Neural progenitor cell (in vitro differentiated cells): ENCODE measurements at regions not wholly inside any gene's neighbourhood (a gene's known extent, or its start where the extent isn't known, plus 50 kb on each side); places are given as distances from the start of the nearest gene placed in this dataset.

Experiments used
- DNase-seq: peaks from one replicate; pipeline ENCODE4 v3.0.0-alpha.2; 2016; ENCODE audit warnings: low spot score
- H2AFZ ChIP-seq: fragments of 200-600 bp; sonication (generic); replicated peaks from 2 replicates; pipeline ENCODE4 v1.6.1; 2016; ENCODE audit warnings: antibody characterized with exemption
- H3F3A ChIP-seq: fragments of 200-600 bp; sonication (generic); 2 replicates; pipeline ENCODE4 v1.6.1; 2016; ENCODE audit warnings: antibody characterized with exemption, low read depth
- H3K27ac ChIP-seq: fragments of 200-600 bp; sonication (generic); 2 replicates; pipeline ENCODE4 v1.5.1; 2016; ENCODE audit warnings: mild to moderate bottlenecking
- H3K27me3 ChIP-seq: fragments of 200-600 bp; sonication (generic); 2 replicates; pipeline ENCODE4 v1.6.1; 2016; ENCODE audit warnings: mild to moderate bottlenecking, moderate library complexity
- H3K36me3 ChIP-seq: fragments of 200-600 bp; sonication (generic); 2 replicates; pipeline ENCODE4 v1.5.1; 2016
- H3K4me1 ChIP-seq: fragments of 200-600 bp; sonication (generic); 2 replicates; pipeline ENCODE4 v1.6.1; 2016; ENCODE audit warnings: mixed run types
- H3K4me2 ChIP-seq: fragments of 200-600 bp; sonication (generic); 2 replicates; pipeline ENCODE4 v1.6.1; 2016
- H3K4me3 ChIP-seq: fragments of 200-600 bp; sonication (generic); 2 replicates; pipeline ENCODE4 v1.5.1; 2016
- H3K79me2 ChIP-seq: fragments of 200-600 bp; sonication (generic); 2 replicates; pipeline ENCODE4 v1.6.1; 2016; ENCODE audit warnings: low read depth
- H3K9ac ChIP-seq: fragments of 200-600 bp; sonication (generic); 2 replicates; pipeline ENCODE4 v1.6.1; 2016
- H3K9me3 ChIP-seq: fragments of 200-600 bp; sonication (generic); 2 replicates; pipeline ENCODE4 v1.5.1; 2016; ENCODE audit warnings: low read depth
- H4K20me1 ChIP-seq: fragments of 200-600 bp; sonication (generic); 2 replicates; pipeline ENCODE4 v1.6.1; 2016; ENCODE audit warnings: low read depth
- H3K27ac Mint-ChIP-seq: 3 replicates; pipeline ENCODE4 v1.8.0; 2021; ENCODE audit warnings: mixed read lengths
- H3K27me3 Mint-ChIP-seq: 2 replicates; pipeline ENCODE4 v1.8.0; 2022; ENCODE audit warnings: low read depth, mild to moderate bottlenecking, inconsistent platforms, moderate library complexity, mixed read lengths; ENCODE audit not compliant: insufficient read depth
- H3K36me3 Mint-ChIP-seq: 3 replicates; pipeline ENCODE4 v1.8.0; 2021; ENCODE audit warnings: mixed read lengths
- H3K4me1 Mint-ChIP-seq: 3 replicates; pipeline ENCODE4 v1.8.0; 2021; ENCODE audit warnings: mixed read lengths
- H3K4me3 Mint-ChIP-seq: 3 replicates; pipeline ENCODE4 v1.8.0; 2021; ENCODE audit warnings: mild to moderate bottlenecking, moderate library complexity, mixed read lengths
- H3K9me3 Mint-ChIP-seq: 3 replicates; pipeline ENCODE4 v1.8.0; 2020; ENCODE audit warnings: mixed read lengths
- EZH2 ChIP-seq: fragments of 200-600 bp; sonication (generic); IDR thresholded peaks from 2 replicates; pipeline ENCODE4 v1.6.1; 2017; ENCODE audit warnings: antibody characterized with exemption, mild to moderate bottlenecking, moderate library complexity
- EZH2phosphoT487 ChIP-seq: fragments of 200-600 bp; sonication (generic); IDR thresholded peaks from 2 replicates; pipeline ENCODE4 v1.6.1; 2017; ENCODE audit warnings: antibody characterized with exemption
- TF ChIP-seq, protein P1 (sequence below): fragments of 200-600 bp; sonication (generic); IDR thresholded peaks from 2 replicates; pipeline ENCODE4 v1.5.1; 2017; ENCODE audit warnings: antibody characterized with exemption, mild to moderate bottlenecking

DNA sequence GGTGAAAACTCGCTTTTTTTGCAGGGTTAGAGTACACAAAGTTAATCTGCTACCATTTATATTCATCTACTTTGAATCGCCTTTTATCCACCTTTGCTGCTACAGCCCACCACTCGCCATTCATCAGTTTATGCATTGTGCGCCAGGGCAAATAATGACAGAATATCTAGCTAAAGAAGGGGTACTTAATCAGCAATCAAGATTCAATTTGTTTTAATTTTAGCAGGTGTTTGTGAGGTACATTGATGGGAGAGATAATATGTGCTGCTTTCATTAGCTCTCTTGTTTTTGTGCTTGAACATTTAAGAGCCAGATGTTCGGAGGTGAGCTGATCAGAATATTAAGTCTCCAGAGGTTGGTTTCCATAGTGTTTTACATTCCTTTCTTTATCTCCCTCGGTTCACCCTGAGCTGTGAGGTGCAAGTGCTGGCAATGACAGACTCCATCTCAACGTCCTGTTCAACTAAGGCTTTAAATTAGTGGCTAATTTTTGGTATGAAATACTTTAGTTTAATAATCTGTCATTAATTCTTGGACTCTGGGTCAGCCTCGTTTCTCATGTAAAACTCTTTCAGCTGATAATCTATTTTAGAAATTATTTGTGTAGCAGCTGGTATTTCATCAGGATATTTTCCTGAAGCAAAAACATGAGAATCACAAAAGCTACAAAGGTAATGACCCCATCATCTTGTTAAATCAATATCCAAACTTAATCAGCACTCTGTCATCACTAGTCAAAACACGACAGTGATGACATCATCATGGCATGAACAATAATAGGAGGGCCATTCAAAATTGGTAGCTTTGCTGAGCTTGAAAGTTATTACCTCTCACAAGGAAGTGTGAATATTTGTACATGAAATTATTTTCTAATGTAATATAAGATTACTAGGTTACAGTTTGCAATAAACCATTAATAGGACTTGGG, 479.9 kb upstream of the FANCL start:
- no peak overlapping the region for H3K27ac Mint-ChIP-seq
- H3K36me3 Mint-ChIP-seq: no peaks in the 10 kb centered on the region
- no peak overlapping the region for H3K4me3 ChIP-seq
- no peak overlapping the region for H3K4me2 ChIP-seq
- H3K27me3 ChIP-seq: no peaks in the 10 kb centered on the region
- DNase-seq: no peak
- no peak overlapping the region for H2AFZ ChIP-seq
- no peaks in the 10 kb centered on the region for H3K27me3 Mint-ChIP-seq
- no peaks in the 10 kb centered on the region for H3F3A ChIP-seq
- H3K36me3 ChIP-seq: no peaks in the 10 kb centered on the region
- TF ChIP-seq, protein P1, sequence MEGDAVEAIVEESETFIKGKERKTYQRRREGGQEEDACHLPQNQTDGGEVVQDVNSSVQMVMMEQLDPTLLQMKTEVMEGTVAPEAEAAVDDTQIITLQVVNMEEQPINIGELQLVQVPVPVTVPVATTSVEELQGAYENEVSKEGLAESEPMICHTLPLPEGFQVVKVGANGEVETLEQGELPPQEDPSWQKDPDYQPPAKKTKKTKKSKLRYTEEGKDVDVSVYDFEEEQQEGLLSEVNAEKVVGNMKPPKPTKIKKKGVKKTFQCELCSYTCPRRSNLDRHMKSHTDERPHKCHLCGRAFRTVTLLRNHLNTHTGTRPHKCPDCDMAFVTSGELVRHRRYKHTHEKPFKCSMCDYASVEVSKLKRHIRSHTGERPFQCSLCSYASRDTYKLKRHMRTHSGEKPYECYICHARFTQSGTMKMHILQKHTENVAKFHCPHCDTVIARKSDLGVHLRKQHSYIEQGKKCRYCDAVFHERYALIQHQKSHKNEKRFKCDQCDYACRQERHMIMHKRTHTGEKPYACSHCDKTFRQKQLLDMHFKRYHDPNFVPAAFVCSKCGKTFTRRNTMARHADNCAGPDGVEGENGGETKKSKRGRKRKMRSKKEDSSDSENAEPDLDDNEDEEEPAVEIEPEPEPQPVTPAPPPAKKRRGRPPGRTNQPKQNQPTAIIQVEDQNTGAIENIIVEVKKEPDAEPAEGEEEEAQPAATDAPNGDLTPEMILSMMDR: no peak
- no peak for TF ChIP-seq EZH2phosphoT487
- no peak for TF ChIP-seq EZH2
- no peaks in the 10 kb centered on the region for H4K20me1 ChIP-seq
- no peak overlapping the region for H3K9ac ChIP-seq
- H3K79me2 ChIP-seq: no peaks in the 10 kb centered on the region
- no peaks in the 10 kb centered on the region for H3K9me3 Mint-ChIP-seq
- H3K4me3 Mint-ChIP-seq: no peak overlapping the region
- no peaks in the 10 kb centered on the region for H3K4me1 Mint-ChIP-seq
- H3K27ac ChIP-seq: no peak overlapping the region
- H3K4me1 ChIP-seq: no peaks in the 10 kb centered on the region
- no peaks in the 10 kb centered on the region for H3K9me3 ChIP-seq

DNA sequence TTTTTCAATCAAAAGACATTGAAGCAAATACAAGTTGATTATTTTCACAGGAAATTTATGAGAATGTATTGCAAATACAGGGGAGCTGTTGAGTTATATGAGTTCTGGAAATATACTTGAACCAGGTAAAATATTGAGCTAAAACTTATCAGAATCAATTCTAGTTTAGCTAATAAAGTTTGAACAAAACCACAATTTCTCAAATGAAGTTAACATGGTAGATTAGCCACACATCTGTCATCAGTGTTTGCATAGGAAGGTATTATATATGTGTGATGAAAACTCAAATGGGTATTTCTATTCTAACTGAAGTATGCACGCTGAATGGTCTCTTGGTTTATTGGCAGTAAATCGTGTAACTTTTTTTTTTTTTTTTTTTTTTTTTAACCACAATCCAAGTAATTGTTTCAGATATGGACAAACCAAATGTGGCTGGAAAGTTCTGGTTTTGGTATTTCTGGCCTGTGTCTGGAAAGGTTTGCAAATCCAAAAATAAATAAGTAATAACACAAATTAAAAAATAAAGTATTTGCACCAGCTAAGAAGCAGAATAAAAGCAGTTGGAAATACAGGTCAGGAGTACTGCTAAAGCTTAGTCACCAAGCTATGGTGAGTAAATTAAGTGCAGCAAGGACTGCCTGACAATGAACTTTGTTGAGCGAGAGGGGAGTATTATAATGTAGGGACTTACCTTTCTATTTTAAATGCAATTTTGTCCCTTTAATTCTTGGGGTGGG, 479.1 kb upstream of the FANCL start:
- no peak for DNase-seq
- H3K79me2 ChIP-seq: no peaks in the 10 kb centered on the region
- no peaks in the 10 kb centered on the region for H3K36me3 Mint-ChIP-seq
- H3K4me2 ChIP-seq: no peak overlapping the region
- H3K27ac Mint-ChIP-seq: no peak overlapping the region
- no peaks in the 10 kb centered on the region for H4K20me1 ChIP-seq
- no peak overlapping the region for H3K9ac ChIP-seq
- H3K36me3 ChIP-seq: no peaks in the 10 kb centered on the region
- no peaks in the 10 kb centered on the region for H3K4me1 ChIP-seq
- no peaks in the 10 kb centered on the region for H3K9me3 Mint-ChIP-seq
- no peaks in the 10 kb centered on the region for H3K9me3 ChIP-seq
- no peak overlapping the region for H3K27ac ChIP-seq
- H2AFZ ChIP-seq: no peak overlapping the region
- TF ChIP-seq, protein P1: no peak
- TF ChIP-seq EZH2: no peak
- TF ChIP-seq EZH2phosphoT487: no peak
- no peaks in the 10 kb centered on the region for H3K27me3 Mint-ChIP-seq
- H3F3A ChIP-seq: no peaks in the 10 kb centered on the region
- H3K4me3 ChIP-seq: no peak overlapping the region
- no peaks in the 10 kb centered on the region for H3K27me3 ChIP-seq
- no peak overlapping the region for H3K4me3 Mint-ChIP-seq
- H3K4me1 Mint-ChIP-seq: no peaks in the 10 kb centered on the region

DNA sequence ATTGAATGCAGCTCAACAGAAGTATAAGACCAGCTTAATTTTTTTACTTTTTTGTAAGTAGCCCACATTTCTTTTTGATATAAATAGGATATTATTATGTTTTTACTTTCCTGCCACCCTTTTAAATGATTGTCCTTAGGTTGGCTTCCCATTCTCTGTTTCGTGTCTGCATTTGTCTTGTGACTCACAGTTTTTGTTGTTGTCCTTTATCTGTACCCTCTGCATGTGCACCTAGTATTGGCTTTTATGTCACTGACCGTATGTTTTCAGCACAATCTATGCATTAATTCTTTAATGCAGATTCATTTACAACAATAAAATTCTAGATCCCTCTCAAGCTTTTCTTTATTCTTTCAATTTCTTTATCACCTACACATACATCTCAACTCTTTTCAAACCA, 474.2 kb upstream of the FANCL start:
- H3K4me3 ChIP-seq: no peak overlapping the region
- Mint-ChIP-seq H3K9me3 (no peaks in the 10 kb centered on the region), H3K4me3 (no peak overlapping the region)

More for the DNA sequence above, 474.2 kb upstream of the FANCL start:
- Histone ChIP-seq H3F3A (no peaks in the 10 kb centered on the region), H3K79me2 (no peaks in the 10 kb centered on the region), H3K27me3 (no peaks in the 10 kb centered on the region), H3K9ac (no peak overlapping the region), H3K4me2 (no peak overlapping the region), H3K4me1 (peaks cover 2% of the 10 kb centered on the region), H3K9me3 (no peaks in the 10 kb centered on the region), H3K36me3 (no peaks in the 10 kb centered on the region), H4K20me1 (no peaks in the 10 kb centered on the region), H2AFZ (no peak overlapping the region), H3K27ac (no peak overlapping the region)
- H3K36me3 Mint-ChIP-seq: no peaks in the 10 kb centered on the region
- no peak for DNase-seq
- H3K4me1 Mint-ChIP-seq: peaks cover under 1% of the 10 kb centered on the region
- peaks cover 2% of the 10 kb centered on the region for H3K27me3 Mint-ChIP-seq
- TF ChIP-seq EZH2phosphoT487: no peak
- H3K27ac Mint-ChIP-seq: no peak overlapping the region
